ENCODE measurements at regions not wholly inside any gene's neighbourhood (a gene's known extent, or its start where the extent isn't known, plus 50 kb on each side); places are given as distances from the start of the nearest gene placed in this dataset.
A peak's percentile ranks its signal among the peaks of the same experiment; 100 is the strongest.
"Not testable (repeated sequence)": the region's sequence is repeated elsewhere in the genome, so short reads cannot be mapped to it uniquely, and the experiment has no call there.

- no peak for DNase-seq
Measured at GRCh38 chr7:1300636-1301035, 68.0 kb downstream of the UNCX start.

DNA sequence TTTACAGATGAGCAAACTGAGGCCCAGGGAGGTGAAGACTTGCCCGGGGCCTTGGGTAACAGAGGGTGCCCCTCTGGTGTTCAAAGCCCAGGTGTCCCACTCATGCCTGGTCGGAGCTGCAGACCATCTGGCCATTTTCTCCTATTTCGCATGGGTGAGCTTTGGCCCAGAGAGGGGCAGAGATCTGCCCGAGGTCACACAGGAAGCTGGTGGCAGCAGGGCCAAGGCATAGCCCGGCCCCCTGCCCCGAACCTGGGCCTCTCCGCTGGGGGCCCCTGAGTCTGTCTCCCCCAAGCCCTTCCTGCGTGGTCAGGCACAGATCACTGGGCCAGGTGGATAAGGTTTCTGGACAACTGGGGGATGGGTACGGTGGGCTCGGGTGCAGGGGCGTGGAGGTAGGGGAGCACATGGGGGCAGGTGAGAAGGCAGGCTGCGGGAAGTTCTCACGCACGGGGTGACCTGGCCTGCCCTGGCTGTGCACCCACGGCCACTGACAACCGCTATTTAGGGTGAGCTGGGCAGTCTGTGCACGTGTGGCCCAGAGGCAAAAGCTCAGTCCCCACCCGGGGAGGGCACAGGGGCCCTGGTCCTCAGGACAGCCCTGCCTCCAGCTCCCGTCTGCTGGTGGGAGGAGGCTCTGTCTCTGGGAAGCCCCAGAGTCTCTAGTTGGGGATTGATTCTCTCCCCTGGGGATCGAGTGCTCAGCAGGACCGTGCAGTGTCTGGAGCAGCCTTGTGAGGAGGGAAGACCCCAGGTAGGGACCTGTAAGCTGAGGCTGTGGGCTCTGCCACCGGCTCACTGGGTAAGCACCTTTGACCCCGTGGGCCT, 68.6 kb downstream of the UNCX start:
- DNase-seq = no peak

DNA sequence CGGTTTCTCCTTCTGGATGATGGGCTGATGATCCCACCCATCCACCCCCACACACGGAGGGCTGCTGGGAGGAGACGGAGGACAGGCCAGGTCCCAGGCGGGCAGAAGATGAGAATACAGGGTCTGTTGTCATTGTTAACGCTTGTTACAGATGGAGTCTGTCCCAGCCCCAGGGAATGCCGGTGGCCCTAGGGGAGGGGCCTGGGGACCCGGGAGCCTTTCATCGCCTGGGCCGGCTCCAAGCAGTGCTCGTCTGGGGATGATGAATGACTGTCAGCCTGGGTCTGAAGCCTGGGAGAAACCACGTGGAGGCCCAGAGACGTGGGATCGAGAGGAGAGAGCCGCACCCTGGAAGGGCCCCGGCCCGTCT, 69.2 kb downstream of the UNCX start:
- DNase-seq = no peak

DNA sequence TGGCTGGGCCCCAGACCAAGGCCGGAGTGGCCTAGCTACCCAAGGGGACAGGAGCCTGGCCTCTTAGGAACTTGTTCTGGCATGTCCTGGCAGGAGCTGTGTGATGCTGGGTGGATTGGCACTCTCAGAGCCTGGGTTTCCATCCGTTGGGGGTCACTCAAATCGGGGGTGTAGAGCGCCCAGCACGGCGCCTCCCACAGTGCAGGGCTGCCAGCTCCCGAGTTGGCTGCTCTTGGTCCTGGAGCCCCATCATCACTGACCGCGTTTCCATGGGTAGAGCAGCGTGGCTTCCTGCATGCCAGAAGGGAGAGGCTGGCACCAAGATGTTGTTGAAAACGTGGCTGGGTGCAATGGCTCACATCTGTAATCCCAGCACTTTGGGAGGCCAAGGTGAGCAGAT, 70.3 kb downstream of the UNCX start:
- no peak for DNase-seq

- DNase-seq = not testable (repeated sequence)
Measured at GRCh38 chr7:1304011-1304410, 71.3 kb downstream of the UNCX start.

GRCh38 chr7:1305873-1306272, 73.2 kb downstream of the UNCX start:
- DNase-seq = no peak

GRCh38 chr7:1307828-1308227, 75.2 kb downstream of the UNCX start:
- no peak for DNase-seq

- DNase-seq = no peak
Measured at GRCh38 chr7:1309290-1309689, 76.6 kb downstream of the UNCX start.

- DNase-seq = no peak
Measured at GRCh38 chr7:1309996-1310395, 77.3 kb downstream of the UNCX start.

- DNase-seq = no peak
Measured at GRCh38 chr7:1310936-1311335, 78.3 kb downstream of the UNCX start.

GRCh38 chr7:1311406-1312135, 78.9 kb downstream of the UNCX start:
- DNase-seq = peak; percentile 33

DNA sequence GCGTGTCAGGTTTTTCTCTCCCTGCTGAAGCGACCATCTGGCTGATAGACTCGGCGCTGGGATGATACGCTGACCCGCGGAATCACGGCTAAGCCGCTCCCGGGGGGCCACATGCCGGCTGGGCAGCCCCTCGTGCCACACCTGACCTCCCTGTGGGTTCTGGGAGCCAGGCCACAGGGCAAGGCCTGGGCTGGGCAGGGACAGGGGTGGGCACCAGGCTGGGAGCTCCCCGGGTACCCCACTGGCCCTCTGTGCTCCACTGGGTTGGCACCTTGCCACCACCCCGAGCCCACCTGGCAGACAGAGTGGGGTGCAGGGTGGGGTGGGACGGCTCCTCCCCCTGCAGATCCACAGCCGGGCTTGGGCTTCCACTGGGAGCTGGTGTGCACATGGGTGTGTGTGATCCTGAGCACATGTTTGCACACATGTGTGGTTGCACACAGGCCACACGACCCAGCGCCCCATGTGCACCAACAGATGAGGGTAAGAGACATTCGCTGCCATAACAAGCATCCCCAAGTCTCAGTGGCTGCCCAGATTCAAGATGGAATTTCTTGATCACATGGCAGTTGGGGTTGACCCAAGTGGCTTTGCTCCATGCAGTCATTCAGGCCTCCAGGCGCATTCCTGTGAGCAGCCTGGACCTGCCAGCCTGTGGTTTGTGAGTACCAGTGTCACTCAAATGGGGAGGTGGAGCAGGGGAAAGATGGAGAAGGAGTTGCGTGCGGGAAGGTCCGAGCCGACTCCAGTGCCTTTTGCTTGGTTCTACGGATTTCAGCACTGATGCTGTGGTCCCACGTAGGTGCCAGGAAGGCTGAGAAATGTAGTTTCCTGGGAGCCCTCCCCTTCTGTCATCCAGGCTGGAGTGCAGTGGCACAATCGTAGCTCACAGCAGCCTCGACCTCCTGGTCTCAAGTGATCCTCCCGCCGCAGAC, 79.7 kb downstream of the UNCX start:
- no peak for DNase-seq

- DNase-seq = no peak
Measured at GRCh38 chr7:1313613-1314012, 80.9 kb downstream of the UNCX start.

GRCh38 chr7:1314021-1314907, 81.6 kb downstream of the UNCX start:
- no peak for DNase-seq

- DNase-seq = no peak
Measured at GRCh38 chr7:1314908-1315450, 82.3 kb downstream of the UNCX start.

DNA sequence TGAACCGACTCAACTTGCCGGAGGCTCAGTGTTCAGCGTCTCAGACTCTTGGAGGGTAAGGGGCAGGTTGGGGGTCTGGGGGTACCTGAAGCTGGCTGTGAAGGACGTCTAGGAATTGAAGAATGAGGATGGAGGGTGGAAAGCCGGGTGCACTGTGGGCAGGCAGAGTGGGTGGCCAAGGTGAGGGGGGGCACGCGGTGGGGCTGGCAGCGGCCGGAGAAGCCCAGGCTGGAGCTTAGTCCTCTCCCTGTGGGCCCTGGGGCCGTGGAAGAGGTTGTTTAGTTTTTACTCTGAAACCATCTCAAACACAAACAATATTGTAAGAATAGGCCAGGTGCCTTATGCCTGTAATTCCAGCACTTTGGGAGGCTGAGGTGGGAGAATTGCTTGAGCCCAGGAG, 83.4 kb downstream of the UNCX start:
- no peak for DNase-seq

DNA sequence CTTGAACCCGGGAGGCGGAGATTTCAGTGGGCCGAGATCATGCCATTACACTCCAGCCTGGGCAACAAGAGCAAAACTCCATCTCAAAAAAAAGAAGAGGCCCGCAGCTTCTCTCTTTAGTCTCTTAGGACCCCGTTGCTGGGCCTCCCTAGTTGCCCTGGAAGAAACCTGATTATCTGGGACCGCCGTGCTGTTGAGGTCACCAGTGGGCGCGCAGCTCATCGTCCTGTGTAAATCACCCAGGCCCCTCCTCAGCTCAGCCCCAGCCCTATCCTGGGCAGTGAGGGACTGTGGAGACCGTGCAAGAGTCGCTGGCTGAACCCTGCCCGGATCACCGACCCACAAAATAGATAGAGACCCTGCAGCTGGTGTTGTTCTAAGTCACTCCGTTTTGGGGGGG, 85.0 kb downstream of the UNCX start:
- DNase-seq = no peak

GRCh38 chr7:1318051-1318450, 85.4 kb downstream of the UNCX start:
- no peak for DNase-seq

GRCh38 chr7:1318661-1319060, 86.0 kb downstream of the UNCX start:
- no peak for DNase-seq

GRCh38 chr7:1320616-1321240, 88.1 kb downstream of the UNCX start:
- DNase-seq = no peak

All from left hindlimb (tissue), 1 donor.